ENCODE measurements at regions not wholly inside any gene's neighbourhood (a gene's known extent, or its start where the extent isn't known, plus 50 kb on each side); places are given as distances from the start of the nearest gene placed in this dataset.
"Not testable (repeated sequence)": the region's sequence is repeated elsewhere in the genome, so short reads cannot be mapped to it uniquely, and the experiment has no call there.

DNA sequence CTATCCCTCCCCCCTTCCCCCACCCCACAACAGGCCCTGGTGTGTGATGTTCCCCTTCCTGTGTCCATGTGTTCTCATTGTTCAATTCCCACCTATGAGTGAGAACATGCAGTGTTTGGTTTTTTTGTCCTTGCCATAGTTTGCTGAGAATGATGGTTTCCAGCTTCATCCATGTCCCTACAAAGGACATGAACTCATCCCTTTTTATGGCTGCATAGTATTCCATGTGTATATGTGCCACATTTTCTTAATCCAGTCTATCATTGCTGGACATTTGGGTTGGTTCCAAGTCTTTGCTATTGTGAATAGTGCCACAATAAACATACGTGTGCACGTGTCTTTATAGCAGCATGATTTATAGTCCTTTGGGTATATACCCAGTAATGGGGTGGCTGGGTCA lies 52.3 kb upstream of the MAN1A2 start:
- not testable (repeated sequence) for DNase-seq (ENCODE audit: low read depth in 4 of 4, low spot score in 2 of 4)

GRCh38 chr1:117313555-117313954 lies 53.7 kb upstream of the MAN1A2 start:
- no peak for DNase-seq (ENCODE audit: low read depth in 4 of 4, low spot score in 2 of 4)

- no peak for DNase-seq (ENCODE audit: low read depth in 4 of 4, low spot score in 2 of 4)
Measured at GRCh38 chr1:117312453-117313138, 54.7 kb upstream of the MAN1A2 start.

GRCh38 chr1:117308311-117308916 lies 58.8 kb upstream of the MAN1A2 start:
- DNase-seq (ENCODE audit: low read depth in 4 of 4, low spot score in 2 of 4): no peak

DNA sequence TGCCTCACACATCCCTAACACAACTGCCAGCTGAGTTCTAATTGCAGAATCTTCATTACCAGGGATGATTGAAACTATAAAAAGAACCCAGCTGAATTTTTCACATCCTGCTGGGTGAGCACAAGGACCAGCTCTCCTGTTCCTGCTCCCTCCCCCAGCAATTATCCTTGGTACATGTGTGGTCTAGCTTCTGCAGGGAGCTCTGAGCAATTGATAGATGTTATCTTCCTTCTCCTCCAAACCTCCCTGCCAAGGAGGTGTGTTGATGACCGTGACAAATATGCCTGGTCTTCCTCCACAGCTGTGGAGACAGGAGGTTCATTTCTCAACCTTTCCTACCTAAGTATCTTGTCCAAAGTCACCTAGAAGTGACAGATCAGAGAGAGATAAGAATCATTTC lies 65.3 kb upstream of the MAN1A2 start:
- no peak for DNase-seq (ENCODE audit: low read depth in 4 of 4, low spot score in 2 of 4)

- not testable (repeated sequence) for DNase-seq (ENCODE audit: low read depth in 4 of 4, low spot score in 2 of 4)
Measured at GRCh38 chr1:117300183-117300582, 67.1 kb upstream of the MAN1A2 start.

DNA sequence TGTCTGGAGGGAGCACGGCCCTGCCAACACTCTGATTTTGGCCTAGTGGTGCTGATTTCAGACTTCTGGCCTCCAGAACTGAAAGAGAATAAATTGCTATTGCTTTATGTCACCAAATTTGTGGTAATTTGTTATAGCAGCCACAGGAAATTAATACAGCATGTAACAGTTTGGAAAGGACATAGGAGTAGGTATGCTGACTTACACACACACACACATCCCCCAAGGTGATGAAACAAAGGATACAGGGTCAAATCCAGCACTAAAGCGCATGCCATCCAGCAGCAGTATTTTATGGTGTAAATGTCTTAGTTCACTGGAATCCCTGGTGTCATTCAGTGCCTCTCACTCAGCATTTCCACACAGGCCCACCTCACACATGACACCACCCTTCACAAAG lies 72.2 kb upstream of the MAN1A2 start:
- no peak for DNase-seq (ENCODE audit: low read depth in 4 of 4, low spot score in 2 of 4)

DNA sequence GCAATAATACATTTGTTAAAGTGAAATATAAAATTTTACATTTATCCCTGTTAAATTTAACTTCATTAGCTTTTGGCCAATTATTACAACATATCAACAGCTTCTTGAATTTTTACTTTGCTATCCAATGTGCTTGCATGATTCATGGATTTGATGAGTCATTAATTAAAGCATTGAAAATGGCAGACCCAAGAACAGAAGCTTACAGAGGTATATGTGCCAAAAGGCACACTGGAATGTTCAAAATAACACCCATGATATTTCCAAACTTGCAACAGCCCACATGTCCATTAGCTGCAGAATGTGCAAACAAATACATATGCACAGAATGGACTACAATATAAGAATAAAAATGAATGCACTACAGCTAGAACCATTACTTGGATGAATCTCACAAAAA lies 76.4 kb upstream of the MAN1A2 start:
- DNase-seq (ENCODE audit: low read depth in 4 of 4, low spot score in 2 of 4): no peak

DNA sequence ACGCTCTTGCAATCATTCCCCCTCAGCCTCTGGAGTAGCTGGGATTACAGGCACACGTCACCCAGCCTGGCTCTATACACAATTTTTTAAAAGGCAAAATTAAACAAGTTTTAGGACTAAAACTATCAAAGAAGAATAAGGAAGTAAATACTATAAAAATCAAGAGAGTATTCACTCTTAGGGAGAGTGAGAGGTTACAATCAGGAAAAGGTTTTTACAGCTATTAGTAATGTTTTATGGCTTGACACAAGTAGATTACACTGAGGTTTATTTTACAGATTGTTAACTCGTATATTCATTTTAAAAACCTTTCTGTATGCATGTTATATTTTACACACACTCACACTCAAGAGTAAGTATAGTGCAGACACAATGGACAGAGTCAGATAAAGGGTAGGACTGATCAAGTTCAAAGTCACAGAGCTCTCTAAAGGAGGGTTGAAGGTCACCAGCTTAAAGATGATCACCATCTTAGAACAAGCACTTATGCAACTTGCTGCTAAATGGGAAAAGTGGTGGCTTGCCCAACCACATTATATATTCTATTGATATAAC lies 77.9 kb upstream of the MAN1A2 start:
- DNase-seq (ENCODE audit: low read depth in 4 of 4, low spot score in 2 of 4): no peak

- DNase-seq (ENCODE audit: low read depth in 4 of 4, low spot score in 2 of 4): no peak
Measured at GRCh38 chr1:117286562-117286961, 75.8 kb upstream of the VTCN1 start.

GRCh38 chr1:117286145-117286544 lies 75.4 kb upstream of the VTCN1 start:
- DNase-seq (ENCODE audit: low read depth in 4 of 4, low spot score in 2 of 4): no peak

DNA sequence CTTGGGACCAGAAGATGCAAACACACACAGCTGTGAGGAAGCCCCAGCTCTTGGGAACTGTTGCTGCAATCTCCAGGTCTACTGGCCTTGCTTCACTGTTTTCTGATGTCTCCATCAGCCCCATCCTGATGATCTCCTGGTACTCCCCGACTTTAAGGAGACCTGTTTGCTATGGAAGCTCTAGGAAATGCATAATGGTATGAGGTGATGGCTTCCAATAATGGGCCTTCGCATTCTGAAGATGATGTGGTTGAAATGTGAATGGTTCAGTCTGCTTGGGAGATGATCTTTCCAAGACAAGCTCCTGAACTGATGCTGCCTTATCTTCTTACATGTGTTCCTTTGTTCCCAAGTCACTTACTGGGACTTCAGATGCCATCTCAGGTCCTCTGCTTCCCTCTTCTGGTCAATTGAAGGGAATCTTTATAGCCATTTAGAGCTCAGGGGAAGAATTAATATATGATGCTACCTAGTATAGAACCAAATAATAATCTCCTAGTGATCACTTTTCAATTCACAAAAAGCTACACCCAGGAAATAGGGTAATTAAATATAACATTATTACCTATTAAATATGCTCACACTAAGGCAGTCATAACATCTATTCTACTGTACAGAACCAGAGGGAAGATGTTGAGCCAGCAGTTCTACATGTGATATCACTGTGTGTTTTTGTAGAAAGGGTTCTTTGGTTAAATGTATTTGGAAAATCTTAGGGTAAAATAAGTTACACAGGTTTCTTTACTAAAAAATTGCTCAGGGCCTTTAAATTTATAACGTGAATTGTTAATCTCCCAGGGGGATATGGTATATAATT lies 73.9 kb upstream of the VTCN1 start:
- peak; percentile 36 to 55 (median 46) for DNase-seq (ENCODE audit: low read depth in 4 of 4, low spot score in 2 of 4)

GRCh38 chr1:117278531-117278930 lies 67.8 kb upstream of the VTCN1 start:
- no peak for DNase-seq (ENCODE audit: low read depth in 4 of 4, low spot score in 2 of 4)

DNA sequence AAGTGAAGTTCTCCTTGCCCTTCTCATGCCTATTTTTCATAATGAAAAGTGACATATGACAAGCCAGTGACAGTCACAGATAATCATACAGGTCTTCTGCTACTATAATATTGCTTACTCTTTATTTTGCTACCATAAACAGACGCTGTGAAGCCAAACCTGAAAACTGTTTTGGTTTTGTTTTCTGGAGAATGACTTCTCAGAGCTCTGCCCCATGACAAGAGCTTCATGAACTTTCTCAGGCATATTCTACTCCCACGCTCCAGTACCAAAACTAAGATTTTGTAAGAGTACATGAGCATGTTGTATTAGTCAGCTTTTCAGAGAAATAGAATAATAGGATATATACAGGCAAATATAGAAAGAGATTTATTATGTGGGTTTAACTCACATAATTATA lies 64.3 kb upstream of the VTCN1 start:
- no peak for DNase-seq (ENCODE audit: low read depth in 4 of 4, low spot score in 2 of 4)

GRCh38 chr1:117271959-117272358 lies 61.2 kb upstream of the VTCN1 start:
- no peak for DNase-seq (ENCODE audit: low read depth in 4 of 4, low spot score in 2 of 4)

DNA sequence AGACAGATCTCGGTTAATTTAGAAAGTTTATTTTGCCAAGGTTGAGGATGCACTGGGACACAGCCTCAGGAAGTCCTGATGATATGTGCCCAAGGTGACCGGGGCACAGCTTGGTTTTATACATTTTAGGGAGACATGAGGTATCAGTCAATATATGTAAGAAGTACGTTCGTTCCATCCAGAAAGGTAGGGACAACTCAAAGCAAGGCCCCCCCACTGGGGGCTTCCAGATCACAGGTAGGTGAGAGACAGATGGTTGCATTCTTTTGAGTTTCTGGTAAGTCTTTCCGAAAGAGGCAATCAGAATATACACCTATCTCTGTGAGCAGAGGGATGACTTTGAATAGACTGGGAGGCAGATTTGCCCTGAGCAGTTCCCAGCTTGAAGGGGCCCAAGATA lies 60.4 kb upstream of the VTCN1 start:
- no peak for DNase-seq (ENCODE audit: low read depth in 4 of 4, low spot score in 2 of 4)

GRCh38 chr1:117270679-117271078 lies 60.0 kb upstream of the VTCN1 start:
- no peak for DNase-seq (ENCODE audit: low read depth in 4 of 4, low spot score in 2 of 4)

DNA sequence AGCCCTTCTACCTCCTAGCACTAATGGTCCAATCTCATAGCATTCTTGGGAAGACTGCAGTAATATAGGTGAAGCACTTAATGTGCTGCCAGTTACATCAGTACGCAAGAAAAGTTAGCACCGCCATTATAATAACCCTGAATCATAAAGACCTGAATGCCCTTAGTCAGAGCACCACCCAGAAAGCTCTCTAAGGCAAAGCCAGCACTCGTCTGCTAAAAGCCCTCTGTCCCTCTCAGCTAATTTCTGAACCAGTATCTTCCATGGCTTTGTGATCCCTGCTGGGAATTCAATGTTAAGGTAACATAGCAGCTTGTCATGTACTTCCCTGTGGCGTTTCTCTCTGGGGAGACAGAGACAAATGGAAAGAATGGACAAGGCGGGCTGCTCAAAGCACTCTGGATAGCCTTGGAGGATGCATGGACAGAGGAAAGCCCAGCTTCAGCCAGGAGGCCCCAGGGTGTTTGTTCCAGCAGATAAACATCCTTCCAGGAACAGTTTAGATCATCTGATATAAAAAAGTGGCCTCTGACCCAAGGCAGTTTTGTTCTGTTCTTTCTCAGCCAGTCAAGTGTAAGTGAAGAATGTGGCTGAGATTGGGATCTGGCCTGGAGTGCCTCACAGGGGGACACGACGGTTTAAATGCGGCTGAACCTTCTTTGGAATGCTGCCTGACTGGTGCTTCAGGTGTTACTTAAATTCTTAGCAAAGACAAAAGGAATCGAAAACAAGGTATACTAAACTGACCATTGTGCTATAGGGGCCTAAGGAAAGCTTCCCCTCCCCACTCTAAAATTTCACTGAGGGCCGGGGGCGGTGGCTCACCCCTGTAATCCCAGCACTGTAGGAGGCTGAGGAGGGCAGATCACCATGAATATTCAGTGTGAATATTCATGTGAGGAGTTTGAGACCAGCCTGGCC lies 58.1 kb upstream of the VTCN1 start:
- no peak for DNase-seq (ENCODE audit: low read depth in 4 of 4, low spot score in 2 of 4)

DNA sequence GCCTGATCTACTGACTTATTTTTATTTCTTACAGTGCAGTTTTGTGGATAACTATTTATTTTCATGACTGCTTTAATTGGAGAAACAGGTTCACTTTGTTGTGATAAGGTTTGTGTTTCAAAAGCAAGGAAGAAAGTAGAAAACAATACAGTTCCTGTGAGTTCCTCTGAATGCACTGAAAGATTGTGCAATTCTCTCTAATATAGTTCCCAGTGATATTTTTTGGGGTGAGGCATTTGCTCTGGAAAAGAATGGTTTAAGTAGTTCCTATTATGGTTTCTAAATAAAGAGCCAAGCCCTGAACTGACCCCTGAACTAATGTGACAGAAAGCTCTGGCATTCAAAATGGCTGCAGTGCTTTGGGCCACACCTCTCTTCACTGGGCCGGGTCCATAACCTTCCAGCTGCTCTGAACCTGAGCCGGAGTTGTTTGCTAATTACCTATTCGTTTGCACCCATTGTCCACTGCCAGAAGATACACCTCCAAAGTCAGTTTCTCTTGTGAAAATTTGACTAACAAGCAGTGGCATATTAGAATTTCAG lies 56.6 kb upstream of the VTCN1 start:
- no peak for DNase-seq (ENCODE audit: low read depth in 4 of 4, low spot score in 2 of 4)

GRCh38 chr1:117262976-117263375 lies 52.2 kb upstream of the VTCN1 start:
- DNase-seq (ENCODE audit: low read depth in 4 of 4, low spot score in 2 of 4): no peak

Measured in left renal cortex interstitium (tissue), 4 donors.